ENCODE measurements at regions not wholly inside any gene's neighbourhood (a gene's known extent, or its start where the extent isn't known, plus 50 kb on each side); places are given as distances from the start of the nearest gene placed in this dataset.

DNA sequence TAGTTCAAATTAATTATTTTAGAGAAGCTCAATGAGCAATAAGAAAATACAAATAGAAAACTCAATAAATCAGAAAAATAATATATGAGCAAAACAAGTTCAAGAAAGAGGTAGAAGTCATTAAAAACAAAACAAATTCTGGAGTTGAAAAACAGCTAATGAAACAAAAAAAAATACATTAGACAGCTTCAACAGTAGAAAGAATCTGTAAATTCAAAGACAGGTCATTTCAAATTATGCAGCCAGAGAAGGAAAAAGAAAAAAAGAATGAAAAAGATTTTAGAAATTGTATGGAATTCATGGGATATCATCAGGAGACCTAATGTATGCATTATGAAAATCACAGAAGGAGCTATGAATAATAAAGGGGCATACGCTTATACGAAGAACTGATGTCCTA lies 795.3 kb upstream of the ADGRB3 start:
- Histone ChIP-seq H3K9ac (replicated peaks in 1 of 4; ENCODE audit: extremely low read depth in 1 of 4, low read depth in 3 of 4, low read length in 3 of 4) (no peak overlapping the region), H3K79me1 (ENCODE audit: low read depth, low read length) (no peaks in the 10 kb centered on the region), H3K14ac (ENCODE audit: insufficient read length) (no peak overlapping the region), H3K79me2 (ENCODE audit: control insufficient read depth in 1 of 2, insufficient read depth in 2 of 2, low read length in 2 of 2) (no peaks in the 10 kb centered on the region), H3K18ac (ENCODE audit: extremely low read depth, low read length) (no peak overlapping the region), H4K5ac (ENCODE audit: insufficient read length, low read depth, low read length) (no peak overlapping the region), H2BK15ac (ENCODE audit: low read length) (no peak overlapping the region), H3K36me3 (ENCODE audit: control insufficient read depth in 2 of 4, insufficient read depth in 4 of 4, low read length in 3 of 4) (no peaks in the 10 kb centered on the region), H2BK120ac (replicated peaks; ENCODE audit: low read depth, low read length) (no peak overlapping the region), H3K4me3 (ENCODE audit: extremely low read depth in 1 of 4, insufficient read depth in 2 of 4, low read depth in 3 of 4, low read length in 4 of 4) (no peak overlapping the region), H3K4ac (replicated peaks; ENCODE audit: insufficient read length, low read depth, low read length) (no peak overlapping the region), H3K27me3 (replicated peaks in 1 of 4; ENCODE audit: control insufficient read depth in 3 of 4, extremely low read depth in 1 of 4, insufficient read depth in 3 of 4, low read length in 3 of 4) (no peaks in the 10 kb centered on the region), H3K23ac (ENCODE audit: insufficient read length) (no peak overlapping the region), H3K4me2 (ENCODE audit: insufficient read depth in 1 of 2, low read depth in 2 of 2, low read length in 2 of 2) (no peak overlapping the region), H2BK12ac (ENCODE audit: low read depth, low read length) (no peak overlapping the region), H4K20me1 (replicated peaks in 1 of 2; ENCODE audit: control insufficient read depth in 1 of 2, insufficient read depth in 2 of 2, low read length in 2 of 2) (no peaks in the 10 kb centered on the region), H4K91ac (replicated peaks; ENCODE audit: insufficient read length, low read length) (no peak overlapping the region), H3K4me1 (replicated peaks in 1 of 4; ENCODE audit: control insufficient read depth in 3 of 4, insufficient read depth in 4 of 4, low read length in 3 of 4) (peaks cover 0 to 2% (median under 1%) of the 10 kb centered on the region in 4 experiments; a peak in 2 of 7 replicates), H3K56ac (replicated peaks; ENCODE audit: insufficient read length, low read depth, low read length) (no peak overlapping the region), H2BK5ac (ENCODE audit: low read depth, low read length) (no peak overlapping the region), H3K9me3 (ENCODE audit: insufficient read depth in 2 of 2, low read depth in 1 of 2, low read length in 1 of 2) (peaks cover 0 to 3% of the 10 kb centered on the region in 2 experiments; a peak in 1 of 4 replicates), H2AK5ac (ENCODE audit: low read depth, low read length) (no peak overlapping the region), H2BK20ac (ENCODE audit: low read length) (no peak overlapping the region), H3K23me2 (ENCODE audit: low read depth, low read length) (no peaks in the 10 kb centered on the region), H2AFZ (ENCODE audit: low read length) (no peak overlapping the region), H4K8ac (ENCODE audit: extremely low read depth, insufficient read depth, low read length) (no peak overlapping the region), H3K27ac (ENCODE audit: low read depth, low read length) (no peak overlapping the region)
- WGBS, 2 experiments (ENCODE audit: extremely low coverage in 1 of 2, insufficient coverage in 1 of 2, insufficient read length in 1 of 2, insufficient replicate concordance in 2 of 2, low coverage in 1 of 2, low lambda C conversion rate in 2 of 2, missing lambda C conversion rate in 1 of 2), result 96% methylated on average over 2 of the region's 2 CpGs; no CpG with 5 or more reads in 1 of the 2 experiments
- ChIA-PET CTCF (ENCODE audit: partially characterized antibody) (no interaction called here), POLR2A (ENCODE audit: partially characterized antibody) (no interaction called here)
- FAIRE-seq (no peak), DNase-seq (ENCODE audit: low read depth in 1 of 2, low spot score in 2 of 2) (no peak)
- TF ChIP-seq TEAD4 (IDR thresholded peaks at IDR 0.05; ENCODE audit: low read depth, low read length) (no peak), RBBP5 (IDR thresholded peaks at IDR 0.05; ENCODE audit: borderline replicate concordance, low read depth, low read length) (no peak), CHD2 (IDR thresholded peaks at IDR 0.05; ENCODE audit: low read length) (no peak), RFX5 (IDR thresholded peaks at IDR 0.05; ENCODE audit: borderline replicate concordance, low read depth, low read length) (no peak)
- TF ChIP-seq, protein P1, sequence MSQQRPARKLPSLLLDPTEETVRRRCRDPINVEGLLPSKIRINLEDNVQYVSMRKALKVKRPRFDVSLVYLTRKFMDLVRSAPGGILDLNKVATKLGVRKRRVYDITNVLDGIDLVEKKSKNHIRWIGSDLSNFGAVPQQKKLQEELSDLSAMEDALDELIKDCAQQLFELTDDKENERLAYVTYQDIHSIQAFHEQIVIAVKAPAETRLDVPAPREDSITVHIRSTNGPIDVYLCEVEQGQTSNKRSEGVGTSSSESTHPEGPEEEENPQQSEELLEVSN (IDR thresholded peaks at IDR 0.05), result no peak

All from H1 (cell line).